ENCODE measurements at regions not wholly inside any gene's neighbourhood (a gene's known extent, or its start where the extent isn't known, plus 50 kb on each side); places are given as distances from the start of the nearest gene placed in this dataset.

GRCh38 chr6:33898771-33899170 lies 95.0 kb upstream of the MLN start:
- TF ChIP-seq ZNF317 (CRISPR knock-in tag; IDR thresholded peaks at IDR 0.05; ENCODE audit: borderline replicate concordance, low read depth) = no peak
- TF ChIP-seq TCF7 (CRISPR knock-in tag; IDR thresholded peaks at IDR 0.05; ENCODE audit: low read depth) = no peak
- no peak for TF ChIP-seq ZNF219 (CRISPR knock-in tag; IDR thresholded peaks at IDR 0.05; ENCODE audit: borderline replicate concordance)
- TF ChIP-seq CTCF (IDR thresholded peaks at IDR 0.05) = no peak
- TF ChIP-seq NR2C2 (CRISPR knock-in tag; IDR thresholded peaks at IDR 0.05) = no peak
